Stimulated activated naive B cell treated with anti-CD40 and anti-IgM and Interleukin-4, amounts not matched to agents 10 μg/mL and 1 μg/mL and 100 μg/mL, for 72 hours (primary cell): ENCODE measurements at regions not wholly inside any gene's neighbourhood (a gene's known extent, or its start where the extent isn't known, plus 50 kb on each side); places are given as distances from the start of the nearest gene placed in this dataset.
"Not testable (repeated sequence)": the region's sequence is repeated elsewhere in the genome, so short reads cannot be mapped to it uniquely, and the experiment has no call there.

Experiments used
- ATAC-seq, 2 donors: fragments of 150-1000 bp; cut with Tn5 transposase; replicated peaks; 2 replicates each; pipeline ENCODE4 v1.10.0; 2021; ENCODE audit warnings: moderate library complexity in 1 of 2
- DNase-seq: peaks from one replicate; pipeline ENCODE4 v3.0.0; 2021
- H3K27ac Mint-ChIP-seq: one replicate; pipeline ENCODE4 v1.8.0; 2022; ENCODE audit warnings: mild to moderate bottlenecking, mixed read lengths
- H3K27me3 Mint-ChIP-seq, 2 donors: one replicate each; pipeline ENCODE4 v1.8.0; 2022; ENCODE audit warnings: mixed read lengths in 2 of 2
- H3K36me3 Mint-ChIP-seq, 2 donors: one replicate each; pipeline ENCODE4 v1.8.0; 2022; ENCODE audit warnings: mixed read lengths in 2 of 2, mild to moderate bottlenecking in 1 of 2
- H3K4me1 Mint-ChIP-seq, 2 donors: one replicate each; pipeline ENCODE4 v1.8.0; 2022; ENCODE audit warnings: mixed read lengths in 2 of 2, mild to moderate bottlenecking in 1 of 2
- H3K4me3 Mint-ChIP-seq, 2 donors: one replicate each; pipeline ENCODE4 v1.8.0; 2022; ENCODE audit warnings: mild to moderate bottlenecking in 2 of 2, mixed read lengths in 2 of 2, moderate library complexity in 1 of 2
- H3K9me3 Mint-ChIP-seq, 2 donors: one replicate each; pipeline ENCODE4 v1.8.0; 2022; ENCODE audit warnings: mixed read lengths in 2 of 2, mild to moderate bottlenecking in 1 of 2

DNA sequence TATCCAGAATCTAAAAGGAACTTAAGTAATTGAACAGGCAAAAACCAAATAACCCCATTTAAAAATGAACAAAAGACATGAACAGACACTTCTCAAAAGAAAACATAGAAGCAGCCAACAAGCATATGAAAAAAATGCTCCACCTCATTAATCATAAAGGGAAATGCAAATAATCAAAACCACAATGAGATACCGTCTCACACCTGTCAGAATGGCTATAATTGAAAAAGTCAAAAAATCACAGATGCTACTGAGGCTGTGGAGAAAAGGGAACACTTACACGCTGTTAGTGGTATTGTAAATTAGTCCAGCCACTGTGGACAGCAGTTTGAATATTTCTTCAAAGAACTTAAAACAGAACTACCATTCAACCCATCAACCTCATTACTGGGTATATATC, 220.7 kb downstream of the MEX3B start:
- no peak overlapping the region for H3K4me3 Mint-ChIP-seq
- DNase-seq (no peak), ATAC-seq (no peak)
- H3K4me1 Mint-ChIP-seq, result peaks cover 5 to 14% of the 10 kb centered on the region in 2 donors
- no peaks in the 10 kb centered on the region for H3K36me3 Mint-ChIP-seq
- peaks cover 5% of the 10 kb centered on the region in 2 donors for H3K27me3 Mint-ChIP-seq
- H3K9me3 Mint-ChIP-seq, result peaks cover under 1 to 2% of the 10 kb centered on the region in 2 donors
- H3K27ac Mint-ChIP-seq, result no peak overlapping the region

DNA sequence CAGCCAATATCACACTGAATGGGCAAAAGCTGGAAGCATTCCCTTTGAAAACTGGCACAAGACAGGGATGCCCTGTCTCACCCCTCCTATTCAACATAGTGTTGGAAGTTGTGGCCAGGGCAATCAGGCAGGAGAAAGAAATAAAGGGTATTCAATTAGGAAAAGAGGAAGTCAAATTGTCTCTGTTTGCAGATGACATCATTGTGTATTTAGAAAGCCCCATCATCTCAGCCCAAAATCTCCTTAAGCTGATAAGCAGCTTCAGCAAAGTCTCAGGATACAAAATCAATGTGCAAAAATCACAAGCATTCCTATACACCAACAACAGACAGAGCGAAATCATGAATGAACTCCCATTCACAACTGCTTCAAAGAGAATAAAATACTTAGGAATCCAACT, 223.2 kb downstream of the MEX3B start:
- DNase-seq, ATAC-seq, H3K4me3 Mint-ChIP-seq, H3K36me3 Mint-ChIP-seq, H3K9me3 Mint-ChIP-seq, H3K27ac Mint-ChIP-seq: not testable (repeated sequence)
- peaks cover 5 to 14% of the 10 kb centered on the region in 2 donors for H3K4me1 Mint-ChIP-seq
- H3K27me3 Mint-ChIP-seq, result peaks cover 17 to 19% of the 10 kb centered on the region in 2 donors

- Mint-ChIP-seq H3K4me1 (peaks cover 5 to 11% of the 10 kb centered on the region in 2 donors), H3K27me3 (peaks cover 17 to 24% of the 10 kb centered on the region in 2 donors), H3K4me3 (no peak overlapping the region), H3K9me3 (no peaks in the 10 kb centered on the region), H3K36me3 (no peaks in the 10 kb centered on the region), H3K27ac (no peak overlapping the region)
- no peak for ATAC-seq
- no peak for DNase-seq
These were observed 225.7 kb downstream of the MEX3B start for GRCh38 chr15:81819924-81820635.

- Mint-ChIP-seq H3K36me3 (no peaks in the 10 kb centered on the region), H3K27ac (no peak overlapping the region), H3K4me1 (peaks cover 3 to 8% of the 10 kb centered on the region in 2 donors), H3K4me3 (no peak overlapping the region), H3K27me3 (peaks cover 10 to 27% of the 10 kb centered on the region in 2 donors), H3K9me3 (peaks cover 0 to 1% of the 10 kb centered on the region in 2 donors)
- no peak for DNase-seq
- ATAC-seq, result no peak
These were observed 230.8 kb downstream of the MEX3B start for GRCh38 chr15:81814882-81815455.

GRCh38 chr15:81813215-81813614, 232.6 kb downstream of the MEX3B start:
- Mint-ChIP-seq H3K27me3 (peaks cover 6 to 16% of the 10 kb centered on the region in 2 donors), H3K9me3 (peaks cover 0 to 3% of the 10 kb centered on the region in 2 donors), H3K36me3 (no peaks in the 10 kb centered on the region), H3K4me3 (no peak overlapping the region), H3K4me1 (peaks cover 3 to 19% of the 10 kb centered on the region in 2 donors), H3K27ac (no peak overlapping the region)
- ATAC-seq (no peak), DNase-seq (no peak)

GRCh38 chr15:81812456-81812855, 233.4 kb downstream of the MEX3B start:
- peaks cover 0 to 3% of the 10 kb centered on the region in 2 donors for H3K9me3 Mint-ChIP-seq
- no peak overlapping the region for H3K4me3 Mint-ChIP-seq
- no peak for DNase-seq
- H3K4me1 Mint-ChIP-seq, result peaks cover 3 to 19% of the 10 kb centered on the region in 2 donors
- no peak for ATAC-seq
- H3K36me3 Mint-ChIP-seq, result no peaks in the 10 kb centered on the region
- no peak overlapping the region for H3K27ac Mint-ChIP-seq
- peaks cover 4 to 11% of the 10 kb centered on the region in 2 donors for H3K27me3 Mint-ChIP-seq

GRCh38 chr15:81811736-81812135, 234.1 kb downstream of the MEX3B start:
- Mint-ChIP-seq H3K27ac (no peak overlapping the region), H3K4me3 (no peak overlapping the region), H3K9me3 (peaks cover 0 to 3% of the 10 kb centered on the region in 2 donors), H3K27me3 (peaks cover 4 to 7% of the 10 kb centered on the region in 2 donors), H3K4me1 (peaks cover 3 to 19% of the 10 kb centered on the region in 2 donors), H3K36me3 (no peaks in the 10 kb centered on the region)
- no peak for ATAC-seq
- DNase-seq, result no peak

DNA sequence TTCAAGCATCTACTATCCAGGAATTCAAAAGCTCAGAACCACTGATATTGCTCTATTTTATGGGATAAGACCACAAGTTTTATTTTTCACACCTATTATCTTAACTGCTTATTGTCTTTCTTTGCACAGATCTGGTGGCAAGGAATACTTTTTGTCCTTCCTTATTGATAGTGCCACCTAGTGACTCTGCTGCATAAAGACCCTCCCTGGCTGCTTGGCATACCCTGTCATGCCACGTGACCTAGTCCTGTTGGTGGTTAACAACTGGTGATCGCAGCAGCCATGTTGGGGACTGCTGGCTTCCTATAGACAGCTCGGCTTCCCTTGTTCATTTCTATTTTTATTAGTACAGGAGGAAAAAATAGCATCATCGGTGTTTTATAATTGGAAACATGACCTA, 236.3 kb downstream of the MEX3B start:
- H3K36me3 Mint-ChIP-seq, result no peaks in the 10 kb centered on the region
- no peak overlapping the region for H3K27ac Mint-ChIP-seq
- H3K4me3 Mint-ChIP-seq, result peak overlapping the region in 1 of 2 donors; percentile 6
- DNase-seq (peak; percentile 20), ATAC-seq (peak; percentile 84 to 87)
- peaks cover 0 to 3% of the 10 kb centered on the region in 2 donors for H3K9me3 Mint-ChIP-seq
- peaks cover 4% of the 10 kb centered on the region in 2 donors for H3K27me3 Mint-ChIP-seq
- peaks cover 3 to 19% of the 10 kb centered on the region in 2 donors for H3K4me1 Mint-ChIP-seq

DNA sequence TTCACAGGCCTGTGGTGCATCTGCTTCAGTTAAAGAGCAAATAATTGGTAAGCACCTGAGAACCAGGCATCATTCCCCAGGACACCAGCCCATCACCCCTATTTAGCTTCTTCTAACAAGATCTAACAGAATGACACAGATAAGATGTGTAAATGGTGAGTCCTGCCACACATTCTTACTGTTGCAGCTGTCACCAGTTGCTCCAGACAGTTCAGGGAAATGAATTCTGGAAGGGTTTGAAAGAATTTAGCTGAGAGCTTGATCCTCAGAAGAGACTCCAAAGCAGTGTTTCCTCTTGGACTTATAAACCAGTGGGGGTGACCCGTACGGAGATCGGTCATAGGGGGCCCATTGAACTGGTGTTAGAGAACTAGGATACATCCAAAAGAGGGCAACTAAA, 238.0 kb downstream of the MEX3B start:
- peaks cover 3 to 19% of the 10 kb centered on the region in 2 donors for H3K4me1 Mint-ChIP-seq
- no peaks in the 10 kb centered on the region for H3K36me3 Mint-ChIP-seq
- H3K27me3 Mint-ChIP-seq, result peaks cover 4% of the 10 kb centered on the region in 2 donors
- ATAC-seq (no peak), DNase-seq (no peak)
- H3K9me3 Mint-ChIP-seq, result peaks cover 0 to 2% of the 10 kb centered on the region in 2 donors
- H3K27ac Mint-ChIP-seq, result no peak overlapping the region
- H3K4me3 Mint-ChIP-seq, result no peak overlapping the region

DNA sequence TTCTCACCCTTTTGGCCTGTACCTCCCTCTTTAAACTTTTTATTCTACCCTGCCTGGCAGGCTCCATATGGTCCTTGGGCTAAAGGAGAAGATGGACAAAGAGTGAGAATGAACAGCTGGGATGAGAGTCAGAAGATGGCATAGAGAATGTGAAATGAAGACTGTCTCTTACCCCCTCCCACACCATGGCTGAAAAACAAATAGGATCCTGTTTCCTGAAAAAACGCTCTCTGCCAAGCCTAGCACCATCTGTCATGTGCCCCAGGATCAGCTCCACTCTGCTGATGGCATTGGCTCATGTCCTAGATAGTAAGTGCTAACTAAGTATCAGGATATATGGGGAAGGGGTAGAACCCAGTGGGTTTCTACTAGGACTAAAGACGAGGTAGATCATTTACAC, 238.6 kb downstream of the MEX3B start:
- H3K4me1 Mint-ChIP-seq, result peaks cover 3 to 19% of the 10 kb centered on the region in 2 donors
- no peaks in the 10 kb centered on the region for H3K36me3 Mint-ChIP-seq
- no peak overlapping the region for H3K27ac Mint-ChIP-seq
- peaks cover 4% of the 10 kb centered on the region in 2 donors for H3K27me3 Mint-ChIP-seq
- ATAC-seq, result no peak
- H3K9me3 Mint-ChIP-seq, result peaks cover 0 to 2% of the 10 kb centered on the region in 2 donors
- H3K4me3 Mint-ChIP-seq, result no peak overlapping the region
- DNase-seq, result no peak

GRCh38 chr15:81795899-81796298, 249.9 kb downstream of the MEX3B start:
- Mint-ChIP-seq H3K4me1 (no peaks in the 10 kb centered on the region), H3K36me3 (no peaks in the 10 kb centered on the region), H3K4me3 (no peak overlapping the region), H3K27ac (no peak overlapping the region), H3K27me3 (no peaks in the 10 kb centered on the region), H3K9me3 (no peaks in the 10 kb centered on the region)
- no peak for ATAC-seq
- no peak for DNase-seq

- H3K27me3 Mint-ChIP-seq, result no peaks in the 10 kb centered on the region
- no peak for ATAC-seq
- no peaks in the 10 kb centered on the region for H3K9me3 Mint-ChIP-seq
- H3K4me1 Mint-ChIP-seq, result no peaks in the 10 kb centered on the region
- no peak overlapping the region for H3K4me3 Mint-ChIP-seq
- DNase-seq, result no peak
- H3K27ac Mint-ChIP-seq, result no peak overlapping the region
- no peaks in the 10 kb centered on the region for H3K36me3 Mint-ChIP-seq
These were observed 253.2 kb downstream of the MEX3B start for GRCh38 chr15:81792646-81793045.

GRCh38 chr15:81791322-81791721, 254.5 kb downstream of the MEX3B start:
- not testable (repeated sequence) for H3K9me3 Mint-ChIP-seq, ATAC-seq, H3K27me3 Mint-ChIP-seq, DNase-seq, H3K36me3 Mint-ChIP-seq, H3K27ac Mint-ChIP-seq, H3K4me3 Mint-ChIP-seq, H3K4me1 Mint-ChIP-seq

- no peak for ATAC-seq
- Mint-ChIP-seq H3K36me3 (no peaks in the 10 kb centered on the region), H3K4me3 (no peak overlapping the region), H3K27me3 (peaks cover 0 to 4% of the 10 kb centered on the region in 2 donors), H3K9me3 (no peaks in the 10 kb centered on the region), H3K27ac (no peak overlapping the region), H3K4me1 (no peaks in the 10 kb centered on the region)
- DNase-seq, result no peak
These were observed 256.4 kb downstream of the MEX3B start for GRCh38 chr15:81789403-81789802.

GRCh38 chr15:81786776-81787175, 259.0 kb downstream of the MEX3B start:
- no peak overlapping the region for H3K27ac Mint-ChIP-seq
- H3K4me1 Mint-ChIP-seq, result no peaks in the 10 kb centered on the region

More at GRCh38 chr15:81786776-81787175, 259.0 kb downstream of the MEX3B start:
- DNase-seq (no peak), ATAC-seq (no peak)
- H3K36me3 Mint-ChIP-seq, result no peaks in the 10 kb centered on the region
- peaks cover 0 to 7% of the 10 kb centered on the region in 2 donors for H3K27me3 Mint-ChIP-seq
- no peak overlapping the region for H3K4me3 Mint-ChIP-seq
- H3K9me3 Mint-ChIP-seq, result no peaks in the 10 kb centered on the region
